A172 (cell line): ENCODE measurements at regions not wholly inside any gene's neighbourhood (a gene's known extent, or its start where the extent isn't known, plus 50 kb on each side); places are given as distances from the start of the nearest gene placed in this dataset.
"Not testable (repeated sequence)": the region's sequence is repeated elsewhere in the genome, so short reads cannot be mapped to it uniquely, and the experiment has no call there.

ENCODE experiments used
- DNase-seq: peaks from one replicate; pipeline ENCODE4 v3.0.0-alpha.2; 2015; ENCODE audit warnings: low spot score

DNA sequence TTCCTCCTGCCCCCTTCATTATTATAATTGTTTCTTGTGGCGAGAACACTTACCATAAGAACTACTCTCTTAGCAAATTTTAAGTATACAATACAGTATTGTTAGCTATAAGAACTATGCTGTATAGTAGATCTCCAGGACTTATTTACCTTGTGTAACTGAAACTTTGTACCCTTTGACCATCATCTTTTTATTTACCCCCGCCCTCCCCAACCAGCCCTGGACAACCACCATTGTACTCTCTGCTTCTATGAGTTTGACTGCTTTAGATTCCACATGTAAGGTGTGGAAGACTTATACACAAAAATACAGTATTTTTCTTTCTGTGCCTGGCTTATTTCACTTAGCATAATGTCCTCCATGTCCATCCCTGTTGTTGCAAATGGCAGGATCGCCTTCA lies 161.1 kb downstream of the PHF8 start:
- DNase-seq: no peak

DNA sequence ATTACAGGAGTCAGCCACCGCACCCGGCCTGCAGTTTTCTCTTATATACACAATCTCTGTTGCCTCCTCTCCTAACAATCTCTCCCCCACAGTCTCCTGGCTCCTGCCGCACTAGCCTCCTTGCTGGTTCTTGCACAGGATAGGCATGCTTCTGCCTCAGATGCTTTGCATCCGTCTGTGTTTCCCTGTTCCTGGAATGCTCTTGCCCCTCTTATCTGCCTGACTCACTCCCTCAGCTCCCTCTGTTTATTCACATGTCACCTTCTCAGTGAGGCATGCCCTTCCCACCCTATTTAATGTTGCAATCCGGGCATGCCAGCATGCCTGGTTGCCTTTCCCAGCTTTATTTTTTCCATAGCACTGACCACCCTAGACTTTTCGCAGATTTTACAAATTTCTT lies 161.9 kb downstream of the PHF8 start:
- DNase-seq: peak; percentile 80

DNA sequence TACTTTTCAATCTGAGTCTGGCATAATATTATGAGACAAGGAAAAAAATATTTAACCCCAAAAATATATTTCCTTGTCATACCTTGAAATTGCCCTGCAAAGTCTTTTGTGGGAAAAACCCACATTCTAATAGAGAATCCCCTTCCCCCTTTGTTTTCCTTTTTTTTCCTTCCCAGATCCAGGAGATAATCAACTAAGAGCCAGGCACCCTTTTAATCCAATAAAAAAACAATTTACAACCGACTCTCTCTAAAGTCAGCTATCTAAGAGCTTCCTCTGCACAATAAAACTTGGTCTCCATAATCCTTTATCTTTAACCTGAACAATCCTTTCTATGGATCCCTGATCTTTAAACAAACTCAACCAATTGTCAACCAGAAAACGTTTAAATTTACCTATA lies 163.5 kb downstream of the PHF8 start:
- DNase-seq: not testable (repeated sequence)

DNA sequence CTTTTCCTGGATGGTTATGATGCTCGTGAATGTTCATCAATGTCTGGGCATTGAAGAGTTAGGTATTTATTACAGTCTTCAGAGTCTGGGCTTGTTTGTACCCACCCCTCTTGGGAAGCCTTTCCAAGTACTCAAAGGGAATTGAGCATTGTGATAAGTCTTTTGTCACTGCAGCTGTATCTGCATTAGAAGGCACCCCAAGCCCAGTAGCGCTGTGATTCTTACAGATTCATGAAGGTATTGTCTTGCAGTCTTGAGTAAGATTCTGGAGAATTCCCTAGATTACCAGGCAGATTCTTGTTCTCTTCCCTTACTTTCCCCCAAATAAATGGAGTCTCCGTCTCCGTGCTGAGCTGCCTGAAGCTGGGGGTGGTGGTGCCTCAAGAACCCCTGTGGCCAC lies 173.4 kb upstream of the HUWE1 start:
- no peak for DNase-seq

DNA sequence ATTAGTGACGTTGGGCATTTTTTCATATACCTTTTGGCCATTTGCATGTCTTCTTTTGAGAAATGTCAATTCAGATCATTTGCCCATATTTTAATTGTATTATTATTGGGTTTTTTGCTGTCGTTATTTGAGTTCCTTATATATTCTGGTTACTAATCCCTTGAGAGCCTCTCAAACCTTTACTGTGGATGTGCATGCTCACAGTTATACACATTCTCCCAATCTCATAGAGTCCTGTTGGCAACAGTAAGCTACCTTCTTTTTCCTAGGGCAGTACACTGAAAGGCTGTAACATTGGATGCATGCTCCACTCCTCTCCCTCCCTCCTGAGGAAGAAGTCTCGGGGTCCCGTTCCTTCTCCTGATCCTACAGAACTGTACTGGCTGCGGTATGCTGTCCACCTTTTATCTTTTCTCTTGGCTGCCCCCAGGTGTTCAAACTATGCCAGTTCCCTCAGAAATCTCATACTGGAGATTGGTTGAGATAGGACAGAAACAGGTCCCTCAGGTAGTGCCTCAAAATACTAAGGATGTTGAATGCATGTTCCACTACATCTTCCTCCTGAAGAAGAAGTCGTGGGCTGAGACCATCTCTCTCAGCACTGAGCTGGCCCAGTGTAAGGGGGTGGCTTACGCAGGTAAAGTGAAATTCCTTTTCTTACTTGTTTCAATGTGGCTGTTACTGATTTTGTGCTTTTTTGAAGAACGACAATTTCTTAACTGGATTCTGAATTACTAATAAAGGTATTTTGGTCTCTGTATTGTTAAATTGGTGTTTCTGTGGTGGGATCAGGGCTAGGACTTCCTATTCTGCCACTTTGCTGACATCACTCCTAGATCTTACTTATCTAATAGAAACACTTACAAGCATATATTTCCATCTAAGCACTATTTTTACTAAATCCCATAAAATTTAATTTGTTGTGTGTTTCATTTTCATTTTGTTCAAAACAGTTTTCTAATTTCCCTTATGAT lies 145.4 kb upstream of the HUWE1 start:
- peak; percentile 50 for DNase-seq

DNA sequence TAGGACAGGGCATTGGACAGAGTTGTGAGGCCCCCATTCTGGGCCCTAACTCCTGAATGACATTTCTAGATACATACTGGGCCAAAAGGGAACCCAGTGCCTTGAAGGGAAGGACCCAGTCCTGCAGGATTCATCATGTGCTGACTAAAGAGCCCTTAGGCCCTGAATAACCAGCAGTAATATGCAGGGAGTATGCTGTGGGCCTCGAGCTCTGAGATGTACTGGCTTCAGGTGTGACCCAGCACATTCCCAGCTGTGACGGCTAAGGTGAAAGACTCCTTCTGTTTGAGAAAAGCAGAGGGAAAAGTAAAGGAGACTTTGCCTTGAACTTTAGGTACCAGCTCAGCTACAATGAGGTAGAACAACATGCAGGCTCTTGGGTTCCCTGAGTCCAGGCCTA lies 138.2 kb upstream of the HUWE1 start:
- no peak for DNase-seq

DNA sequence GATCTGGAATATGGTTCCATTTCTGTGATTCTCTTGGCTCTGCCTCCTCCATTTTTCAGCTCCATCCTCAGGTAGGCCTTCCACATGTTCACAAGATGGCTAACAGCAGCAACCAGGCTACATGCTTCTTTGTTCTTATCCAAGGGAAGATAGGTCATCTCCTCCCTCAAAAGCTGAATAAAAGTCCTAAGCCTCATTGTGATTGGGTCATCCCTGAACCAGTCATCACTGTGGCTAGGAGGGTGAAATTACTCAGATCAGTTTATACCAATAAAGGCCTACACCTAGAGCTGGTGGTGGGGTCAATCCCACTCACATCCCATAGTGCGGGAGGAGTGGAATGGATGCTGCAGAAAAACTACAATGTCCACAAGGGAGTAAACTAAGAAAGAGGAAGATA lies 131.6 kb upstream of the HUWE1 start:
- not testable (repeated sequence) for DNase-seq

DNA sequence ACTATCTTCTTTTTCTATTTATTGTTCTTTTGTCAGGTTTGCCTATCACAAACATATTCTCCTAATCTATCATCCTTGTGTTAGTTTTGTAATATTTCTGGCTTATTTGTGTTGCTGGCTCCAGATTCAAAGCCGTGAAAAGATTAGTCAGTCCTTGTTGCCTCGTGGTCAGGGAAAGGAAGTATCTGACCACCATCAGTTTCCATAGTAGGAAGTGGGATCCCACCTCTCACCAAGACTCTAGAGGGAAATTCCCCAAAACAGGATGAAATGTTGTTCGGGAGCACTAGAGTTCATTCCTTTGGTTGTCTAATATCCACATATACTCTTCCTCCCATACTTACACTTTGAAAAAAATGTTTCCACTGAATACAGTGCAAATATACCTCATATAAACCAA lies 131.0 kb upstream of the HUWE1 start:
- DNase-seq: no peak

DNA sequence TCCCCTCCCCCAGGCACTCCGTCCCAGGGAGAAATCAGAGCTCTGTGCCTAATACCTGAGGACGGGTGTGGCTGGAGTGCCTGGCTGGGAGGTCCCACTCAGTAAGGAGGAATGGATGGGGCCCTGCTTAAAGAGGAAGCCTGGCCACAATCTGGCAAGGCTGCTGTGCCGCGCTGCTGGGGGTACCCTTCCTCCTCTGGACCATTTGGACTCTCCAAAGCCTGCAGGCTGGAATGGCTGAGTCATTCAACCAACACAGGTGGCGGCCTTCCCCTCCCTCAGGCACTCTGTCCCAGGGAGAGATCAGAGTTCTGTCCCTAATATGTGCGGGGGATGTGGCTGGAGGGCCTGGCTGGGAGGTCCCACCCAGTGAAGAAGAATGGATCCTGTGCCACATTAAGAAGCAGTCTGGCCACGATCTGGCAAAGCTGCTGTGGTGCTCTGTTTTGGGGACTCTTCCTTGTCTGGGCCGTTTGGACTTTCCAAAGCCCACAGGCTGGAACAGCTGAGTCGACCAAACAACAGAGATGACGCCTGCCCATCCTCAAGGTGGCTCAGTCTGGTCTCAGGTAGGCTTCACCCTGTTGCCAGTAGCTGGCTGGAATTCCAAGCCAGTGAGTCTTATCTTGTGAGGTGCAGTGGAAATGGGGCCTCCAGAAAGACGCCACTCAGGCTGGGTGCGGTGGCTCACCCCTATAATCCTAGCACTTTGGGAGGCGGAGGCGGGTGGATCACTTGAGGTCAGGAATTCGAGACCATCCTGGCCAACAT lies 127.3 kb upstream of the HUWE1 start:
- peak; percentile 0 for DNase-seq

DNA sequence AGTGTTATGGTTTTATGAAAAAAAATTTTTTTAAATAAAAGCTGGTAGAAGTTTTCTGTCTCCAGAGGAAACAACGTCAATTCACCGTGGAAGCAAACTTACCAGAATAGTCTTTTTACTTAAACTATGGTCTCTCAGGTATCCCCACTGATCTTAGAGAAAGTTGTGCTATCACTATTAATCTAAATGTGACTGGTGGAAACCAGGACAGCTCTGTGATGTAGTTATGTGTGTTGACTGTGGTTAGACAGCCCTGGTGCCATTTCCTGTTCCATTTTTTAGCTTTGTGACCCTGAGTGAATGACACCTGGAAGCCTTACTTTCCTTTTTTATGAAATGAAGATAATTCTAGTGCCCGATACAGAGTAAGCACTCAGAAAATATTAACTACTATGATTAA lies 111.8 kb upstream of the HUWE1 start:
- no peak for DNase-seq

DNA sequence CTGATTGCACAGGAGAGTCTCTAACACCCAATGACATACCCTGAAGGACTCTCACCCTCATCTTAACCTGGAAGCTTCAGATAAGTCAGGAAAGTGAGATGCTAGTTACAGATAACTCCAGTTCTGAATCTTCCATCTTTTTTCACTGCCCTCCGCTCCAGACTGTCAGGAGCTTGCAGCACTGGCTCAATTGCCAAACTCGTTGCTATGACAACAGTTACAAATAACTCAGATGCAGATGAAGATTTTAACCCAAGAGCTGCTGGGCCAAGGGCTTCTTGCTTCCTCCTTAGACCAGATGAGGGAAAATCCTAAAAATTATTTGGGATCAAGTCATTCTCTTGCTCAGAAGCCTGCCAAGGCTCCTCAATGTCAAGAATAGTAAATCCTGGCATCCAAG lies 109.1 kb upstream of the HUWE1 start:
- no peak for DNase-seq

DNA sequence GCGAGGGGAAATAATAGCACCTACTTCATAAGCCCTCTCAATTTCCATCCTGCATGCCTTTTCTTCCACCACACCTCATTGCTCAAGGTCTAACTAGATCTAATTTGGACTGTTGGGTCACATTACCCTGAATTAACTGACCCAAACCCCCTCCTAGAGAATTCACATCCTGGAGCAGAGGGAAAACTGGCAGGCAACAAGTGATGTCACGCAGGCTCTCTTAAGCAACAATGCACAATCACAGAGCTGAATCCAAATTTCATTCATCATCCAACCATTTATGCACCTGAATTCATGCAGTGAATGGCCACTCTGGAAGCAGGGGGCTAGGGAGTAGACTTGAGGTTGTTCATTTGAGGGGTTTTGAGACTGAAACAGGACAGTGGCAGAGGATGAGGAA lies 107.7 kb upstream of the HUWE1 start:
- no peak for DNase-seq

DNA sequence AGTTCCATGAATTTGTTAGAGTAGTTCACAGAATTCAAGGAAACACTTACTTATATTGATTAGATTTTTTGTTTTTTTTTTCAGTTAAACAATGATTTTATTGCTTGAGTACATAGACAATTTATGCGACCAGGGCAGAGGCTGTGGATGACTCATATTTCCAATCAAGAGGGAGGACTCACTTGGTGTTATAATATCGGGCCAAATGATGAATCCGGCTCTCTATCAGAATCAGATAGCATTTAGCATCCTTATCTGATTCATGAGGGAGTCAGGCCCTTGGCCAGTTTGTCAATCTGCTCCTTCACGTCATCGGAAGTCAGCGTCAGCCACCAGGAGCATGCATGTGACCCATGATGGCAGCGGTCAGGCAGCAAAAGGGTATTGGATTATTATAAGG lies 82.3 kb upstream of the HUWE1 start:
- DNase-seq: no peak

DNA sequence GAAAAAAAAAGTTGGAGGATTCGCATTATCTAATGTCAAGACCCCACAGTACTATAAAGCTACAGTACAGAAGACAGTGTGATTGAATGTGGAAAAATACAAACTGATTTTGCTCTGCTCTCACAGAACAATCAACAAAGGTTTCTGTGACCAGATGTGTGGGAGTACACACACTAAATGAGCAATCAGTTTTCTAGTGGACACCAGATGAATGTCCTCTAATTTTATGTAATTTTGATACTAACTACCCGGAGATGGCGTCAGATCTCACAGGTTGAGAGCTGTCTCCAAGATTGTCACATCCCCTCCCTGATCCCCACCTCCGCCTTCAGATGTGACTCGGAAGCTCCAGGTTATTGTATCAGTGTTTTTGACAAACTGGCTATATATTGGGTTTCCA lies 81.9 kb upstream of the HUWE1 start:
- DNase-seq: no peak

DNA sequence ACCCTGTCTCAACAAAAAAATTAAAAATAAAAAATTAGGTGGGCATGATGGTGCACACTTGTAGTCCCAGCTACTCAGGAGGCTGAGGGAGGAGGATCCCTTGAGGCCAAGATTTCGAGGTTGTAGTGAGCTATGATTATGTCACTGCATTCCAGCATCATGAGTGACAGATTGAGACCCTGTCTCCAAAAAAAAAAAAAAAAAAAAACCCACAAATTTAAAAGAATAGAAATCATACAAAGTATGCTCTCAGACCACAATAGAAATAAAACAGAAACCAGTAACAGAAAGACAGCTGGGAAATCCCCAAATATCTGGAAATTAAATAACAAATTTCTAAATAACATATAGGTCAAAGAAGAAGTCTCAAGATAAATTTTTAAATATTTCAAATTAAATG lies 81.0 kb upstream of the HUWE1 start:
- no peak for DNase-seq

DNA sequence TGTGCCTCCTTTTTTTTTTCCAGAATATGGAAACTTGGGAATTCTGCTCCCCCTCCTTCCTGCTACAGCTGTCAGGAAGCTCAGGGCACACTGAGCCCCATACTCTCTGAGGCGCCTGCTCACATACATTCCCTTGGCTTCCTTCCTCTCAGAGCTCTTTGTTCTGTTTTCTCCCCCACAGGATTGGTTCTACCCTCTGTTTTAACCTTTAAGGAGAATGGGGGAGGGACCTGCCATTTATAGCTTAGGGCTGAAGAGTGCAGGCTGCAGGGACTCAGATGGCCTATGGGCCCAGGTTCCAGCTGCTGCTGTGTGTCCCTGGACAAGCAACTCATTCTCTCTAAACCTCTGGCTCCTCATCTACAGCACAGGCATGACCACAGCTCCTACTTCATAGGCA lies 70.7 kb upstream of the HUWE1 start:
- DNase-seq: not testable (repeated sequence)

DNA sequence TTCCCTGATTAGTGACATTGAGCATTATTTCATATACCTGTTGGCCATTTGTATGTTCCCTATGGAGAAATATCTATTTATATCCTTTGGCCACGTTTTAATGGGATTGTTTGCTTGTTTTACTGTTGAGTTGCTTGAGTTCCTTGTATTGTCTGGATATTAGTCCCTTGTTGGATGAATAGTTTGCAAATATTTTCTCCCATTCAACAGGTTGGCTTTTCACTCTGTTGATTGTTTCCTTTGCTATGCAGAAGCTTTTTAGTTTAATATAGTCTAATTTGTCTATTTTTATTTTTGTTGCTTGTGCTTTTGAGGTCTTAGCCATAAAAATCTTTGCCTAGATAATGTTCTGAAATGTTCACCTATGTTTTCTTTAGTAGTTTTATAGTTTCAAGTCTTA lies 60.2 kb upstream of the HUWE1 start:
- no peak for DNase-seq

DNA sequence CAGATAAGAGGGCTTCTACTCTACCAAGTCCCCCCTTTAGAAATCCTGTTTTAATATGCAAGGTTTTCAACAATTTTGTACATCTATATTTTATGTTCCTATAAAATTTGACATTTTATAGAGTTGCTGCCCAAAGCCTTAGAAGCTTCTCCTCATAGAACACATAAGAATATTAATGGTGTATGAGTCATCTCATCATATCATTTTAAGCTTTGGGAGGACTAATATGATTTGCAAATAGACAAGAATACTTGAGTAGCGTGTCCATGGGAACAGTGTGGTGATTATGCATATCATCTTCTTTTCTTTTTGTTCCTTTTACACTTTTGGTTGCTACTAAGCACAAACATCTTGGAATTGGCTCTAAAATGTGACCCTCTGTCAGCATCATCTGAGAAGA lies 56.7 kb upstream of the HUWE1 start:
- DNase-seq: no peak

DNA sequence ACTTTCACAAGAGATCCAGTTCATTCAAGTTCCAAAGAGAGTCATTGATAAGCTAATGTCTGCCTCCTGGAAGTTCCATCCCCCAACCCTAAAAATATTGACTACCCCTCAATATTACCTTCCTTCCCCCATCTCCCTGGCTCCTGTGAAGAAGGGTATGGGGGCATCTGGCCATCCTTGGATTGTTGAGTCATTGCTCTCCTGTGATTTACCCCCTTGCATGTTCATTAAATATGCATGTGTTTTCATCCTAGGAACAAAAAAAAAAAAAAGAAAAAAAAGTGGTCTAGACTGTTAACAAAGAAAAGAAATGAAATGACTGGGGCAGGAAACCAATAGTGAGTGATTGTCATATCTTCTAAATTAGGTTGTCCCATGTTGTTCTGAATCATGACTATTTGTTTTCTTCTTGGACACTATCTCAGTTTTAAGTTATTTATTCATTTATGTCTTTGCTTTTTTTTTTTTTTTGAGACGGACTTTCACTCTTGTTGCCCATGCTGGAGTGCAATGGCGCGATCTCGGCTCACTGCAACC lies 51.9 kb upstream of the HUWE1 start:
- no peak for DNase-seq
